BJ (cell line): ENCODE measurements at regions not wholly inside any gene's neighbourhood (a gene's known extent, or its start where the extent isn't known, plus 50 kb on each side); places are given as distances from the start of the nearest gene placed in this dataset.

Experiments
- CTCF ChIA-PET: fragments of 350-600 bp; formaldehyde crosslinking; extraction: SDS; loops from one replicate; lab custom pipeline; 2021; ENCODE audit warnings: antibody characterized with exemption, inconsistent platforms; lab: Yijun Ruan, JAX
- POLR2A ChIA-PET: fragments of 300-600 bp; sonication (Branson Sonifier 250); formaldehyde crosslinking; extraction: SDS; loops from one replicate; lab custom pipeline; 2021; ENCODE audit warnings: antibody characterized with exemption; lab: Charles Lee
- DNase-seq: peaks from one replicate; pipeline ENCODE4 v3.0.0-alpha.2; 2011; ENCODE audit warnings: low read depth
- H3K27me3 ChIP-seq: 2 replicates; pipeline ENCODE4 v1.6.0; 2011; ENCODE audit warnings: low read length; ENCODE audit not compliant: control insufficient read depth, insufficient read depth
- H3K36me3 ChIP-seq: 2 replicates; pipeline ENCODE4 v1.5.1; 2011; ENCODE audit warnings: low read length; ENCODE audit not compliant: control insufficient read depth, insufficient read depth
- H3K4me3 ChIP-seq: 2 replicates; pipeline ENCODE4 v1.5.1; 2011; ENCODE audit warnings: low read depth, mild to moderate bottlenecking, control low read depth, low read length
- CTCF ChIP-seq: IDR thresholded peaks from 2 replicates; pipeline ENCODE4 v1.5.1; 2011; ENCODE audit warnings: low read depth, mild to moderate bottlenecking, control low read depth, inconsistent platforms, low read length, moderate library complexity; ENCODE audit not compliant: insufficient read depth

- ChIA-PET POLR2A (no interaction called here), CTCF (no interaction called here)
Observed at GRCh38 chr4:35493977-35494376, 750.3 kb downstream of the ARAP2 start.

GRCh38 chr4:35494955-35495354 lies 749.4 kb downstream of the ARAP2 start:
- no peak for DNase-seq
- Histone ChIP-seq H3K4me3 (no peak overlapping the region), H3K36me3 (no peaks in the 10 kb centered on the region), H3K27me3 (no peaks in the 10 kb centered on the region)
- no peak for TF ChIP-seq CTCF
- CTCF ChIA-PET: interaction anchor here (0.6 kb wide), 1 partner anchor 9 kb away, joined by 3 read pairs; no protein-coding TSS in a partner anchor
- POLR2A ChIA-PET: no interaction called here

More at GRCh38 chr4:35493977-35494376, 750.3 kb downstream of the ARAP2 start:
- Histone ChIP-seq H3K27me3 (no peaks in the 10 kb centered on the region), H3K4me3 (no peak overlapping the region), H3K36me3 (no peaks in the 10 kb centered on the region)
- no peak for TF ChIP-seq CTCF
- DNase-seq: no peak

- Histone ChIP-seq H3K4me3 (no peak overlapping the region), H3K36me3 (no peaks in the 10 kb centered on the region), H3K27me3 (no peaks in the 10 kb centered on the region)
- ChIA-PET CTCF (no interaction called here), POLR2A (no interaction called here)
- DNase-seq: no peak
- no peak for TF ChIP-seq CTCF
Observed at GRCh38 chr4:35500812-35501211, 743.5 kb downstream of the ARAP2 start.

GRCh38 chr4:35503435-35503834 lies 740.9 kb downstream of the ARAP2 start:
- POLR2A ChIA-PET: no interaction called here
- TF ChIP-seq CTCF: no peak
- no peak for DNase-seq
- Histone ChIP-seq H3K4me3 (no peak overlapping the region), H3K36me3 (no peaks in the 10 kb centered on the region), H3K27me3 (no peaks in the 10 kb centered on the region)
- CTCF ChIA-PET: no interaction called here

GRCh38 chr4:35506161-35506560 lies 738.2 kb downstream of the ARAP2 start:
- H3K36me3 ChIP-seq: no peaks in the 10 kb centered on the region
- TF ChIP-seq CTCF: no peak
- ChIA-PET CTCF (no interaction called here), POLR2A (no interaction called here)
- no peak for DNase-seq
- no peak overlapping the region for H3K4me3 ChIP-seq
- H3K27me3 ChIP-seq: no peaks in the 10 kb centered on the region
